Inflammatory macrophage (primary cell): ENCODE measurements at regions not wholly inside any gene's neighbourhood (a gene's known extent, or its start where the extent isn't known, plus 50 kb on each side); places are given as distances from the start of the nearest gene placed in this dataset.
"Not testable (repeated sequence)": the region's sequence is repeated elsewhere in the genome, so short reads cannot be mapped to it uniquely, and the experiment has no call there.

Experiments
- DNase-seq, 2 donors: peaks; one replicate each; pipeline ENCODE4 v3.0.0-alpha.2; 2020 to 2022

- no peak for DNase-seq
Observed at GRCh38 chr3:150357923-150358607, 50.0 kb upstream of the TSC22D2 start.

- no peak for DNase-seq
Observed at GRCh38 chr3:150357140-150357539, 51.0 kb upstream of the TSC22D2 start.

- no peak for DNase-seq
Observed at GRCh38 chr3:150355574-150355973, 52.5 kb upstream of the TSC22D2 start.

GRCh38 chr3:150352931-150353330 lies 55.2 kb upstream of the TSC22D2 start:
- DNase-seq = no peak

GRCh38 chr3:150351398-150351797 lies 56.7 kb upstream of the TSC22D2 start:
- no peak for DNase-seq

GRCh38 chr3:150349314-150350097 lies 58.6 kb upstream of the TSC22D2 start:
- no peak for DNase-seq

GRCh38 chr3:150348500-150348899 lies 59.6 kb upstream of the TSC22D2 start:
- peak; percentile 66 to 69 for DNase-seq

GRCh38 chr3:150346981-150347863 lies 60.9 kb upstream of the TSC22D2 start:
- DNase-seq = no peak

GRCh38 chr3:150346266-150346665 lies 61.8 kb upstream of the TSC22D2 start:
- DNase-seq = no peak

- DNase-seq = no peak
Observed at GRCh38 chr3:150345021-150345538, 63.0 kb upstream of the TSC22D2 start.

- DNase-seq = no peak
Observed at GRCh38 chr3:150344079-150344759, 63.9 kb upstream of the TSC22D2 start.

- peak in 1 of 2 donors; percentile 36 for DNase-seq
Observed at GRCh38 chr3:150342896-150343467, 65.1 kb upstream of the TSC22D2 start.

GRCh38 chr3:150341891-150342290 lies 66.2 kb upstream of the TSC22D2 start:
- DNase-seq = no peak

GRCh38 chr3:150336363-150336762 lies 71.7 kb upstream of the TSC22D2 start:
- not testable (repeated sequence) for DNase-seq

- DNase-seq = no peak
Observed at GRCh38 chr3:150335631-150336030, 72.5 kb upstream of the TSC22D2 start.

- no peak for DNase-seq
Observed at GRCh38 chr3:150334974-150335373, 73.1 kb upstream of the TSC22D2 start.

- DNase-seq = no peak
Observed at GRCh38 chr3:150333477-150333876, 74.6 kb upstream of the TSC22D2 start.

GRCh38 chr3:150331978-150332568 lies 76.0 kb upstream of the TSC22D2 start:
- no peak for DNase-seq

GRCh38 chr3:150330872-150331271 lies 77.2 kb upstream of the TSC22D2 start:
- DNase-seq = no peak

GRCh38 chr3:150330174-150330573 lies 77.9 kb upstream of the TSC22D2 start:
- no peak for DNase-seq

- no peak for DNase-seq
Observed at GRCh38 chr3:150329408-150329807, 78.7 kb upstream of the TSC22D2 start.

GRCh38 chr3:150328654-150329040 lies 79.5 kb upstream of the TSC22D2 start:
- DNase-seq = no peak
